GM23338 (cell line): ENCODE measurements at regions not wholly inside any gene's neighbourhood (a gene's known extent, or its start where the extent isn't known, plus 50 kb on each side); places are given as distances from the start of the nearest gene placed in this dataset.

Experiments
- ATAC-seq: fragments of 200-7000 bp; cut with Tn5 transposase; 3 replicates; pipeline ENCODE4 v1.9.1; 2020
- DNase-seq: peaks from one replicate; pipeline ENCODE4 v3.0.0-alpha.2; 2015; ENCODE audit warnings: low spot score
- H2AFZ ChIP-seq: fragments of 200-600 bp; sonication (generic); 2 replicates; pipeline ENCODE4 v1.8.0; 2016; ENCODE audit warnings: antibody characterized with exemption, mild to moderate bottlenecking, moderate library complexity
- H3F3A ChIP-seq: fragments of 200-600 bp; sonication (generic); replicated peaks from 2 replicates; pipeline ENCODE4 v1.8.0; 2017; ENCODE audit warnings: antibody characterized with exemption, mixed run types, low read depth
- H3K27ac ChIP-seq: fragments of 200-600 bp; sonication (generic); 2 replicates; pipeline ENCODE4 v1.6.1; 2016; ENCODE audit warnings: low read depth
- H3K27me3 ChIP-seq: fragments of 200-600 bp; sonication (generic); 2 replicates; pipeline ENCODE4 v1.8.0; 2016; ENCODE audit warnings: mild to moderate bottlenecking, mixed run types, moderate library complexity; ENCODE audit not compliant: insufficient read depth
- H3K36me3 ChIP-seq: fragments of 200-600 bp; sonication (generic); 2 replicates; pipeline ENCODE4 v1.8.0; 2016; ENCODE audit warnings: mild to moderate bottlenecking; ENCODE audit not compliant: insufficient read depth
- H3K4me1 ChIP-seq: fragments of 200-600 bp; sonication (generic); 2 replicates; pipeline ENCODE4 v1.8.0; 2016; ENCODE audit warnings: mild to moderate bottlenecking, moderate library complexity; ENCODE audit not compliant: insufficient read depth
- H3K4me2 ChIP-seq: fragments of 200-600 bp; sonication (generic); 2 replicates; pipeline ENCODE4 v1.7.1; 2017; ENCODE audit warnings: mixed run types
- H3K4me3 ChIP-seq: fragments of 200-600 bp; sonication (generic); 2 replicates; pipeline ENCODE4 v1.6.1; 2016; ENCODE audit warnings: mixed run types
- H3K79me2 ChIP-seq: fragments of 200-600 bp; sonication (generic); replicated peaks from 2 replicates; pipeline ENCODE4 v1.8.0; 2017; ENCODE audit warnings: mild to moderate bottlenecking; ENCODE audit not compliant: insufficient read depth
- H3K9me2 ChIP-seq: fragments of 200-600 bp; sonication (generic); 2 replicates; pipeline ENCODE4 v1.8.0; 2017; ENCODE audit not compliant: insufficient read depth
- H4K20me1 ChIP-seq: fragments of 200-600 bp; sonication (generic); replicated peaks from 2 replicates; pipeline ENCODE4 v1.8.0; 2017; ENCODE audit warnings: mild to moderate bottlenecking; ENCODE audit not compliant: insufficient read depth
- H3K27ac Mint-ChIP-seq: 2 replicates; pipeline ENCODE4 v1.8.0; 2020; ENCODE audit warnings: inconsistent platforms, mild to moderate bottlenecking, moderate library complexity, mixed read lengths
- H3K27me3 Mint-ChIP-seq: 3 replicates; pipeline ENCODE4 v1.8.0; 2022; ENCODE audit warnings: low read depth, mild to moderate bottlenecking, moderate library complexity, mixed read lengths, inconsistent platforms; ENCODE audit not compliant: insufficient read depth, poor library complexity
- H3K36me3 Mint-ChIP-seq: 3 replicates; pipeline ENCODE4 v1.8.0; 2021; ENCODE audit warnings: low read depth, mild to moderate bottlenecking, inconsistent platforms, moderate library complexity, mixed read lengths
- H3K4me1 Mint-ChIP-seq: 3 replicates; pipeline ENCODE4 v1.8.0; 2020; ENCODE audit warnings: mild to moderate bottlenecking, inconsistent platforms, mixed read lengths
- H3K4me3 Mint-ChIP-seq: 3 replicates; pipeline ENCODE4 v1.8.0; 2021; ENCODE audit warnings: moderate library complexity, mild to moderate bottlenecking, inconsistent platforms, mixed read lengths
- H3K9me3 Mint-ChIP-seq: 3 replicates; pipeline ENCODE4 v1.8.0; 2020; ENCODE audit warnings: moderate library complexity, mild to moderate bottlenecking, inconsistent platforms, mixed read lengths
- ETS1 ChIP-seq: IDR thresholded peaks from 2 replicates; pipeline ENCODE4 v1.6.1; 2016; ENCODE audit warnings: antibody characterized with exemption
- EZH2phosphoT487 ChIP-seq: fragments of 200-600 bp; sonication (generic); IDR thresholded peaks from one replicate; pipeline ENCODE4 v1.8.1; 2018; ENCODE audit warnings: antibody characterized with exemption; ENCODE audit not compliant: unreplicated experiment
- NANOG ChIP-seq: IDR thresholded peaks from 2 replicates; pipeline ENCODE4 v1.6.1; 2016; ENCODE audit warnings: antibody characterized with exemption, borderline replicate concordance
- POLR2AphosphoS5 ChIP-seq: IDR thresholded peaks from 2 replicates; pipeline ENCODE4 v1.6.1; 2016; ENCODE audit warnings: antibody characterized with exemption, low read depth
- REST ChIP-seq: IDR thresholded peaks from one replicate; pipeline ENCODE4 v1.6.1; 2018; ENCODE audit warnings: antibody characterized with exemption; ENCODE audit not compliant: unreplicated experiment
- STAT1 ChIP-seq: IDR thresholded peaks from one replicate; pipeline ENCODE4 v1.6.1; 2016; ENCODE audit warnings: antibody characterized with exemption; ENCODE audit not compliant: unreplicated experiment
- ZNF114 ChIP-seq: fragments of 250-450 bp; sonication (Bioruptor Pico); IDR thresholded peaks from 2 replicates; pipeline ENCODE4 v1.5.0; 2020; ENCODE audit warnings: mild to moderate bottlenecking, moderate library complexity
- ZNF331 ChIP-seq: fragments of 250-450 bp; sonication (Bioruptor Pico); IDR thresholded peaks from 2 replicates; pipeline ENCODE4 v1.5.0; 2020; ENCODE audit warnings: low read depth, mild to moderate bottlenecking, moderate library complexity
- ZNF462 ChIP-seq: fragments of 250-450 bp; sonication (Bioruptor Pico); IDR thresholded peaks from 2 replicates; pipeline ENCODE4 v1.5.0; 2020; ENCODE audit warnings: mild to moderate bottlenecking, moderate library complexity

- H4K20me1 ChIP-seq, result no peaks in the 10 kb centered on the region
- no peaks in the 10 kb centered on the region for H3K9me2 ChIP-seq
- H3K4me3 ChIP-seq, result no peak overlapping the region
- no peaks in the 10 kb centered on the region for H3K27me3 Mint-ChIP-seq
- H2AFZ ChIP-seq, result no peak overlapping the region
- no peaks in the 10 kb centered on the region for H3K9me3 Mint-ChIP-seq
- H3K79me2 ChIP-seq, result no peaks in the 10 kb centered on the region
- no peaks in the 10 kb centered on the region for H3K4me1 ChIP-seq
- no peak for TF ChIP-seq NANOG
- no peak for TF ChIP-seq ETS1
- no peak for TF ChIP-seq ZNF114 (CRISPR knock-in tag)
- no peak for TF ChIP-seq ZNF462 (CRISPR knock-in tag)
- no peak for TF ChIP-seq ZNF331 (CRISPR knock-in tag)
- TF ChIP-seq EZH2phosphoT487, result no peak
- TF ChIP-seq POLR2AphosphoS5, result no peak
- TF ChIP-seq STAT1, result no peak
- TF ChIP-seq REST, result no peak
- no peak overlapping the region for H3K4me2 ChIP-seq
- DNase-seq (no peak), ATAC-seq (no peak)
- H3K36me3 ChIP-seq, result no peaks in the 10 kb centered on the region
- no peaks in the 10 kb centered on the region for H3K4me1 Mint-ChIP-seq
- no peaks in the 10 kb centered on the region for H3K36me3 Mint-ChIP-seq
- H3K4me3 Mint-ChIP-seq, result no peak overlapping the region
- no peaks in the 10 kb centered on the region for H3K27me3 ChIP-seq
- no peak overlapping the region for H3K27ac ChIP-seq
- H3K27ac Mint-ChIP-seq, result no peak overlapping the region
- H3F3A ChIP-seq, result no peaks in the 10 kb centered on the region
These were observed 56.8 kb downstream of the SCG2 start for GRCh38 chr2:223545406-223545805.
